ENCODE measurements at regions not wholly inside any gene's neighbourhood (a gene's known extent, or its start where the extent isn't known, plus 50 kb on each side); places are given as distances from the start of the nearest gene placed in this dataset.

DNA sequence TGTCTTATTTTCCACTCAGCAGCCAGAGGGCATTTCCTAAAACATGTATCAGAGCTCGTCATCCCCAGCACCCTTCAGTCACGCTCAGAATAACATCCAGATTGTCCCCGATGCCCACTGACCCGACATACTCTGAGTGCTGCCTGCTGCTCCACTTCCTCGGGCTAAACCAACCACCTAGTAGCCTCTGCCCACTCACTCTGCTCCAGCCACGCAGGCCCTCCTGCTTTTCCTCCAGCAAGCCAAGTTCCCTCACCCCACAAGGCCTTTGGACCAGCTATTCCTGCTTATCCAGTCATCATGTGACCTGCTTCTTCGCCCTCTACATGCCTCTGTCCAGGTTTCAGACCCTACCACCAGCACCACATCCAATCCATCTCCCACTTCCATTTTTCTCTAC lies 454.2 kb downstream of the CD83 start:
- Histone ChIP-seq H4K8ac (ENCODE audit: low read depth, low read length) (no peak overlapping the region), H3K79me1 (ENCODE audit: low read depth, low read length) (no peaks in the 10 kb centered on the region), H2BK15ac (ENCODE audit: low read length) (no peak overlapping the region), H2BK120ac (ENCODE audit: low read depth, low read length) (no peak overlapping the region), H2AK5ac (ENCODE audit: low read depth, low read length) (peak overlapping the region; percentile 45), H2BK12ac (ENCODE audit: low read length) (no peak overlapping the region), H3K4me2 (ENCODE audit: insufficient read depth, low read length, poor library complexity, severe bottlenecking) (no peak overlapping the region), H3K36me3 (replicated peaks in 1 of 2; ENCODE audit: control insufficient read depth in 2 of 2, insufficient read depth in 2 of 2, low read length in 2 of 2) (no peaks in the 10 kb centered on the region), H3K14ac (ENCODE audit: low read length) (no peak overlapping the region), H4K91ac (ENCODE audit: low read depth, low read length, poor library complexity) (no peak overlapping the region), H3K27me3 (ENCODE audit: control insufficient read depth in 3 of 3, insufficient read depth in 3 of 3, low read depth in 1 of 3, low read length in 3 of 3) (peaks cover 0 to 6% (median 0%) of the 10 kb centered on the region in 3 experiments), H3K4me3 (ENCODE audit: low read length in 2 of 2) (no peak overlapping the region), H3K27ac (replicated peaks; ENCODE audit: low read length) (no peak overlapping the region), H2BK5ac (ENCODE audit: low read length) (no peak overlapping the region), H2AFZ (ENCODE audit: low read length) (no peak overlapping the region), H3K9ac (ENCODE audit: low read depth, low read length, poor library complexity) (no peak overlapping the region), H3K4ac (ENCODE audit: low read length) (no peak overlapping the region), H3K4me1 (ENCODE audit: control insufficient read depth in 2 of 2, insufficient read depth in 1 of 2, low read depth in 1 of 2, low read length in 2 of 2) (peaks cover 0 to 2% of the 10 kb centered on the region in 2 donors), H3K23ac (ENCODE audit: low read depth, low read length, poor library complexity) (no peak overlapping the region), H3K9me3 (replicated peaks in 1 of 2; ENCODE audit: control insufficient read depth in 2 of 2, insufficient read depth in 1 of 2, low read depth in 1 of 2, low read length in 2 of 2) (no peaks in the 10 kb centered on the region), H3K18ac (ENCODE audit: low read length) (no peak overlapping the region)
- no peak for DNase-seq (ENCODE audit: low spot score)
- WGBS, 2 donors (ENCODE audit: extremely low coverage in 2 of 2, insufficient read length in 2 of 2, insufficient replicate concordance in 1 of 2): no CpG with 5 or more reads among the region's 7 CpGs

DNA sequence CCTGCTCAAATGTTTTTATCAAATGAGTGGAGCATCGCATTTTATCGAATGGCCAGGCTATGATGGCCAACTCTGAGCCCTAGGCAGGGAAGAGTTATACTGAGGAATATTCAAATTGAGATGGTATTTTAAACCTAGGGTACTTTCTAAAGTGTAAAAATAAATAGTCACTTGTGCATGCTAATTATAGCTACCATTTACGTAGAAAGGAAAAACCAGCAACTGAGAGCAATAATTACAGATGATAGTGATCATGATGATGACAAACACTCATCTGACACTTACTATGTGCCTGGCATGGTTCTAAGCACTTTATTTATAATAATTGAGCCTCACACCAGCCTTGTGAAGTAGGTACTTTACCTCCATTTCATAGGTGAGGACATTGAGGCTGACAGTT lies 455.7 kb downstream of the CD83 start:
- no peak for DNase-seq (ENCODE audit: low spot score)
- Histone ChIP-seq H4K8ac (ENCODE audit: low read depth, low read length) (no peak overlapping the region), H3K27me3 (ENCODE audit: control insufficient read depth in 3 of 3, insufficient read depth in 3 of 3, low read depth in 1 of 3, low read length in 3 of 3) (peaks cover 0 to 3% (median 0%) of the 10 kb centered on the region in 3 experiments), H3K4ac (ENCODE audit: low read length) (no peak overlapping the region), H3K14ac (ENCODE audit: low read length) (no peak overlapping the region), H3K79me1 (ENCODE audit: low read depth, low read length) (no peaks in the 10 kb centered on the region), H2BK5ac (ENCODE audit: low read length) (no peak overlapping the region), H2BK12ac (ENCODE audit: low read length) (no peak overlapping the region), H2BK120ac (ENCODE audit: low read depth, low read length) (no peak overlapping the region), H3K9ac (ENCODE audit: low read depth, low read length, poor library complexity) (peak overlapping the region; percentile 53), H3K4me2 (ENCODE audit: insufficient read depth, low read length, poor library complexity, severe bottlenecking) (no peak overlapping the region), H3K4me3 (ENCODE audit: low read length in 2 of 2) (no peak overlapping the region), H4K91ac (ENCODE audit: low read depth, low read length, poor library complexity) (no peak overlapping the region), H3K4me1 (ENCODE audit: control insufficient read depth in 2 of 2, insufficient read depth in 1 of 2, low read depth in 1 of 2, low read length in 2 of 2) (peaks cover 0 to 2% of the 10 kb centered on the region in 2 donors), H3K9me3 (replicated peaks in 1 of 2; ENCODE audit: control insufficient read depth in 2 of 2, insufficient read depth in 1 of 2, low read depth in 1 of 2, low read length in 2 of 2) (no peaks in the 10 kb centered on the region), H2AK5ac (ENCODE audit: low read depth, low read length) (no peak overlapping the region), H3K23ac (ENCODE audit: low read depth, low read length, poor library complexity) (no peak overlapping the region), H3K18ac (ENCODE audit: low read length) (no peak overlapping the region), H3K27ac (replicated peaks; ENCODE audit: low read length) (no peak overlapping the region), H2AFZ (ENCODE audit: low read length) (no peak overlapping the region), H3K36me3 (replicated peaks in 1 of 2; ENCODE audit: control insufficient read depth in 2 of 2, insufficient read depth in 2 of 2, low read length in 2 of 2) (no peaks in the 10 kb centered on the region), H2BK15ac (ENCODE audit: low read length) (no peak overlapping the region)
- no CpG with 5 or more reads among the region's 3 CpGs for WGBS, 2 donors (ENCODE audit: extremely low coverage in 2 of 2, insufficient read length in 2 of 2, insufficient replicate concordance in 1 of 2)

DNA sequence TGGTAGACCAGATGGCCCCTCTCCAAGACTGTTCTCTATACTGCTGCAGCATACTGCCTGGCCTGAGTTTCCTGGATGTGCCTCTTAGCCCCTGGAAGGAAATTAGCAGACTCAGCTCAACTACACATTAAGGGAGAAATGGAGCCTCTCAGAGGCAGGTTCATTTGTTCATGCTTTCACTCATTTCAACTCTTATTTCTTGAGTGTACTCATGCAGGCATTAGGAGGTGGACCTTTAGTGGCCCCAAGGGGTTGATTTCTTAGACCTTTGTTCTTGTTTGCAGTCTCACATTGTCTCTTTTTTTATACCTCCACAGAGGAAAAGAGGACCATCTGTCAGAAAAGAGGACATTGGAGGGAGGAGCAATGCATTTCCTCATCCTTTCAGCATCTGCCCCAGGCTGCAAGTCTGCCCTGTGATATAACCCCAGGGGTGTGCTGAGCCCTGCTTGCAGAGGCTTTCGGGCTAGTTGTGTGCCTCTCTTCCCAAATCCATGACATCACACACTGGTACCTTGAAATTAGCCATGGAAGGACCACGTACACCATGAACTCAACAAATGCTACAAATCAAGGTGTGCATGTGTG lies 456.2 kb downstream of the CD83 start:
- Histone ChIP-seq H3K4ac (ENCODE audit: low read length) (no peak overlapping the region), H3K9me3 (replicated peaks in 1 of 2; ENCODE audit: control insufficient read depth in 2 of 2, insufficient read depth in 1 of 2, low read depth in 1 of 2, low read length in 2 of 2) (no peaks in the 10 kb centered on the region), H3K18ac (ENCODE audit: low read length) (no peak overlapping the region), H2BK120ac (ENCODE audit: low read depth, low read length) (no peak overlapping the region), H4K91ac (ENCODE audit: low read depth, low read length, poor library complexity) (no peak overlapping the region), H3K36me3 (replicated peaks in 1 of 2; ENCODE audit: control insufficient read depth in 2 of 2, insufficient read depth in 2 of 2, low read length in 2 of 2) (no peaks in the 10 kb centered on the region), H4K8ac (ENCODE audit: low read depth, low read length) (no peak overlapping the region), H2BK5ac (ENCODE audit: low read length) (no peak overlapping the region), H2AK5ac (ENCODE audit: low read depth, low read length) (no peak overlapping the region), H3K9ac (ENCODE audit: low read depth, low read length, poor library complexity) (peak overlapping the region; percentile 53), H3K14ac (ENCODE audit: low read length) (no peak overlapping the region), H2AFZ (ENCODE audit: low read length) (no peak overlapping the region), H3K4me1 (ENCODE audit: control insufficient read depth in 2 of 2, insufficient read depth in 1 of 2, low read depth in 1 of 2, low read length in 2 of 2) (peaks cover 0 to 2% of the 10 kb centered on the region in 2 donors), H2BK12ac (ENCODE audit: low read length) (no peak overlapping the region), H3K23ac (ENCODE audit: low read depth, low read length, poor library complexity) (no peak overlapping the region), H3K4me2 (ENCODE audit: insufficient read depth, low read length, poor library complexity, severe bottlenecking) (no peak overlapping the region), H2BK15ac (ENCODE audit: low read length) (no peak overlapping the region), H3K27ac (replicated peaks; ENCODE audit: low read length) (no peak overlapping the region), H3K4me3 (ENCODE audit: low read length in 2 of 2) (peak overlapping the region in 1 of 2 donors; percentile 29), H3K27me3 (ENCODE audit: control insufficient read depth in 3 of 3, insufficient read depth in 3 of 3, low read depth in 1 of 3, low read length in 3 of 3) (no peaks in the 10 kb centered on the region), H3K79me1 (ENCODE audit: low read depth, low read length) (no peaks in the 10 kb centered on the region)
- WGBS, 2 donors (ENCODE audit: extremely low coverage in 2 of 2, insufficient read length in 2 of 2, insufficient replicate concordance in 1 of 2): no CpG with 5 or more reads among the region's 2 CpGs
- DNase-seq (ENCODE audit: low spot score): no peak

DNA sequence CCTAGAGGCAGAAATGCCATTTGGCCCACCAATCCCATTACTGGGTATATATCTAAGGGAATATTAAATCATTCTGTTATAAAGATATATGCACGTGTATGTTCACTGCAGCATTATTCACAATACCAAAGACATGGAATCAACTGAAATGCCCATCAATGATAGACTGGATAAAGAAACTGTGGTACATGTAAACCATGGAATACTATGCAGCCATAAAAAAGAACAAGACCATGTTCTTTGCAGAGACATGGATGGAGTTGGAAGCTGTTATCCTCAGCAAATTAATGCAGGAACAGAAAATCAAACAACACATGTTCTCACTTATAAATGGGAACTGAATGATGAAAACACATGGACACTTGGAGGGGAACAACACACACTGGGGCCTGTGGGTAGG lies 458.4 kb downstream of the CD83 start:
- Histone ChIP-seq H3K4ac (ENCODE audit: low read length) (no peak overlapping the region), H2AFZ (ENCODE audit: low read length) (no peak overlapping the region), H3K18ac (ENCODE audit: low read length) (no peak overlapping the region), H3K27ac (replicated peaks; ENCODE audit: low read length) (no peak overlapping the region), H3K27me3 (ENCODE audit: control insufficient read depth in 3 of 3, insufficient read depth in 3 of 3, low read depth in 1 of 3, low read length in 3 of 3) (no peaks in the 10 kb centered on the region), H2BK120ac (ENCODE audit: low read depth, low read length) (no peak overlapping the region), H3K79me1 (ENCODE audit: low read depth, low read length) (no peaks in the 10 kb centered on the region), H2AK5ac (ENCODE audit: low read depth, low read length) (no peak overlapping the region), H3K36me3 (replicated peaks in 1 of 2; ENCODE audit: control insufficient read depth in 2 of 2, insufficient read depth in 2 of 2, low read length in 2 of 2) (no peaks in the 10 kb centered on the region), H3K4me3 (ENCODE audit: low read length in 2 of 2) (no peak overlapping the region), H2BK12ac (ENCODE audit: low read length) (no peak overlapping the region), H4K91ac (ENCODE audit: low read depth, low read length, poor library complexity) (no peak overlapping the region), H3K9me3 (replicated peaks in 1 of 2; ENCODE audit: control insufficient read depth in 2 of 2, insufficient read depth in 1 of 2, low read depth in 1 of 2, low read length in 2 of 2) (no peaks in the 10 kb centered on the region), H2BK15ac (ENCODE audit: low read length) (no peak overlapping the region), H3K4me1 (ENCODE audit: control insufficient read depth in 2 of 2, insufficient read depth in 1 of 2, low read depth in 1 of 2, low read length in 2 of 2) (peaks cover 0 to 2% of the 10 kb centered on the region in 2 donors), H2BK5ac (ENCODE audit: low read length) (no peak overlapping the region), H3K23ac (ENCODE audit: low read depth, low read length, poor library complexity) (no peak overlapping the region), H3K9ac (ENCODE audit: low read depth, low read length, poor library complexity) (no peak overlapping the region), H3K4me2 (ENCODE audit: insufficient read depth, low read length, poor library complexity, severe bottlenecking) (no peak overlapping the region), H3K14ac (ENCODE audit: low read length) (no peak overlapping the region), H4K8ac (ENCODE audit: low read depth, low read length) (no peak overlapping the region)
- no peak for DNase-seq (ENCODE audit: low spot score)
- no CpG with 5 or more reads among the region's 1 CpG for WGBS, 2 donors (ENCODE audit: extremely low coverage in 2 of 2, insufficient read length in 2 of 2, insufficient replicate concordance in 1 of 2)
